Brain pericyte (primary cell): ENCODE measurements at regions not wholly inside any gene's neighbourhood (a gene's known extent, or its start where the extent isn't known, plus 50 kb on each side); places are given as distances from the start of the nearest gene placed in this dataset.
"Not testable (repeated sequence)": the region's sequence is repeated elsewhere in the genome, so short reads cannot be mapped to it uniquely, and the experiment has no call there.

ENCODE experiments used
- DNase-seq: peaks from one replicate; pipeline ENCODE4 v3.0.0-alpha.2; 2012; ENCODE audit warnings: low read depth, low spot score

- no peak for DNase-seq
Measured at GRCh38 chr7:17086403-17086802, 204.6 kb upstream of the AGR3 start.

- DNase-seq: no peak
Measured at GRCh38 chr7:17090751-17091150, 207.7 kb upstream of the AHR start.

- DNase-seq: no peak
Measured at GRCh38 chr7:17093461-17093860, 205.0 kb upstream of the AHR start.

GRCh38 chr7:17094963-17095574, 203.4 kb upstream of the AHR start:
- no peak for DNase-seq

GRCh38 chr7:17095931-17096330, 202.5 kb upstream of the AHR start:
- no peak for DNase-seq

GRCh38 chr7:17097668-17098297, 200.7 kb upstream of the AHR start:
- DNase-seq: no peak

GRCh38 chr7:17098515-17098914, 199.9 kb upstream of the AHR start:
- DNase-seq: no peak

GRCh38 chr7:17099083-17099973, 199.1 kb upstream of the AHR start:
- no peak for DNase-seq

GRCh38 chr7:17099974-17100509, 198.4 kb upstream of the AHR start:
- not testable (repeated sequence) for DNase-seq

- DNase-seq: no peak
Measured at GRCh38 chr7:17101207-17101696, 197.2 kb upstream of the AHR start.

GRCh38 chr7:17103170-17103569, 195.3 kb upstream of the AHR start:
- DNase-seq: no peak

GRCh38 chr7:17103984-17104383, 194.5 kb upstream of the AHR start:
- DNase-seq: no peak

- no peak for DNase-seq
Measured at GRCh38 chr7:17104419-17104818, 194.0 kb upstream of the AHR start.

GRCh38 chr7:17105701-17106100, 192.8 kb upstream of the AHR start:
- DNase-seq: no peak

- no peak for DNase-seq
Measured at GRCh38 chr7:17108049-17108584, 190.3 kb upstream of the AHR start.

- no peak for DNase-seq
Measured at GRCh38 chr7:17109020-17109419, 189.4 kb upstream of the AHR start.

- DNase-seq: not testable (repeated sequence)
Measured at GRCh38 chr7:17113770-17114169, 184.7 kb upstream of the AHR start.

- no peak for DNase-seq
Measured at GRCh38 chr7:17118412-17118811, 180.0 kb upstream of the AHR start.

- DNase-seq: no peak
Measured at GRCh38 chr7:17120756-17121155, 177.7 kb upstream of the AHR start.

- no peak for DNase-seq
Measured at GRCh38 chr7:17121671-17122070, 176.8 kb upstream of the AHR start.

- DNase-seq: no peak
Measured at GRCh38 chr7:17123020-17123419, 175.4 kb upstream of the AHR start.
